M059J (cell line): ENCODE measurements at regions not wholly inside any gene's neighbourhood (a gene's known extent, or its start where the extent isn't known, plus 50 kb on each side); places are given as distances from the start of the nearest gene placed in this dataset.

Experiments used
- DNase-seq: peaks from one replicate; pipeline ENCODE4 v3.0.0-alpha.2; 2012; ENCODE audit warnings: low read depth

DNA sequence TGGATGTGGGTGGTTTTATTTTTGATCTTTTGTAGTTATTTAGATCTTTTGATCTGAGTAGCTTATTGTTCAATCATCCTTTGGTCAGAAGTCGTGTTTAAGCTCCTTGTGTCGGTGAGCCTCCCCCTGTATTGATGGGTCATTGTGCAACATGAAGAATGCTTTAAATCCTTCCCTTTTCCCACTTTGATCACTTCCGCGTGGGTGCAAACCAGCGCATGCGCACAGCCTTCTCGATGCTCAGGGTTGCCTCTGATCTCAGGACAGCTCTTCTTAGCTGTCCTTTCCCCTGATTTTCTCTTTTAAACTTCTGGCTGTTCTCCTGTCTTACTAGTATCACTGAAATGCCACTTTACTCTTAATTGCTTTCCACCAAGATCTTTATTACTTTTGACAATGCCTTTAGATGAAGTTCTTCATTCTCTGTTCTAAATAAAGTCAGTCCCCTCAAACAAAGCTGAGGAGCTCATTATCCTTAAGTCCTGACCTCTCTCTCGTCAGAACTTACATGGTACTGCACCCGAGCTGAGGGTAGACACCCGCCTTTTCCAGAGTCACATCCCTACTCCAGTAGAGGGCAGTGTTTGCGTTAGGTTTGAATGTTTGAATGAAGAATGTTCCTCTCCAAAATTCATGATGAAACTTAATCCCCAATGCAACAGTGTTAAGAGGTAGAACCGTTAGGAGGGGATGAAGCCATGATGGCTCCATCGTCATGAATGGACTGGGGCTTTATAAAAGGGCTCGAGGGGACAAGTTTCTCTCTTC lies 547.9 kb upstream of the TMPRSS15 start:
- DNase-seq, result peak; percentile 3

DNA sequence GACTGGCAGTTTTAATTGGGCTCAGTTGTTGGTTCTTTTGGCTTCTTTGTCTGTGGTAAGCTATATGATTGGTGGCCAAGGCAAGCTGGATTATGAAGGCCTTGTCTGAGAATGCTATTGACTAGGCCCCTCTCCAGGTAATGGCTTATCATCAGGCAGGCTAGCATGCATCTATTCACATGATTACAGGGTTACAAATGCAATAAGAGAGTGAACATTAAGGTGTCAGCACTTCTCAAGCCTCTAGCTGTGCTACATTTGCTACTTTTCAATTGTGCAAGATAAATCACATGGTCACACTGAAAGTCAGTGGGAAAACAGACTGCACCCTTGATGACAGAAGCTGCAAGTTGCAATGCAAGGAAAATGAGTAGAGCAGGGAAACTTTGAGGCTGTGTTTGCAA lies 550.9 kb upstream of the TMPRSS15 start:
- DNase-seq, result no peak

DNA sequence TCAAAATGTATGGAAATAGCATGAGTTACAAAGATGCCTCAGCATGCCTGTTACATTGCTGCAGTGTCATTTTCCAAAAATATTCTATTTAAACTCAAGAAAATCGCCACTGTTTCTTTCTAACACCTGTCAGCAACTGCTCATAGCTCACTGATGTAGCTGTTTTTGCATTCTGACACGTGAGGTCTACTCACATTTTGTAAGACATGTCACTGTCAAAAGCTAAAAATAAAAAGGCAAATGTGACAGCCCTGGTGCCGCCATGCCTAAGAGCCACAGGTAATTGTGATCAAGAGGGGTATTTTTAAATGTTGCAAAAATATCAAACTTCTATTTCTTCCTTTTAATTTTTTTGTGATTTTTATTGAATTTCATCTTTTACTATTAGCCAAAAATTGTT lies 556.2 kb upstream of the TMPRSS15 start:
- no peak for DNase-seq

DNA sequence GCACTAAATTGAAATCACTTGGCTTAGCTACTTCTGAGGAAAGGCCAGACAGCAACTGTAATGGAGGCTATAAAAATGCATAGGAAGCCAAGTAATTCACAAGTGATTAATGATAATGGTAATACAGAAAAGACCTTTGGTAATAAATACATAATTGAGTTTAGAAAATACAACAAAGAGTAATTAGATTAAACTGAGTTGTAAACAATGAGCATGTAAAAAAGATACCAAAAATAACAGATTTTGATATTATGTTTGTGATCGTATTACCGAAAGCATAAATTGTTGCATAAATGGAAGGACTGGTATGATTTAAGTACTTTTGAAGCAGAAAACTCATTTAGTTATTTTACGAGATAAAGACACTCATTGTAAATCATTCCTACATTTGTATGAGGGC lies 556.7 kb upstream of the TMPRSS15 start:
- DNase-seq, result no peak

DNA sequence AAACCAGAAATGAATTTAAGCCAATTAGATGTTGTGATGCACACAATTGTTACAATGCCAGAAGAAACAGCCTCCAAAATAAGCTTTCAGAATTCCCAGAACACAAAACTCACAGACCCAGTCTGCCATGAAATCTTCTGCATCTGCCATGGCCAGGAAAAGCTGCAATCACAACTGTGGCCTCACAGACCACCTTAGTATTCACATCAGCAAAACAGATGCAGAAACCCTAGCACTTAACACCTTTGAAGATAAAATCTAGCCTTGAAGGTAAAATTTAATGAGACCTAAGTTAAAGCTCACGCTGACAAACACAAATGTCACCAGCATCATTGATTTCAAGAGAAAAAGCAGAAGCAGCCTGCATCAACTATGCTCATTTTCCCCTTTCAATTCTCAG lies 566.8 kb upstream of the TMPRSS15 start:
- no peak for DNase-seq

DNA sequence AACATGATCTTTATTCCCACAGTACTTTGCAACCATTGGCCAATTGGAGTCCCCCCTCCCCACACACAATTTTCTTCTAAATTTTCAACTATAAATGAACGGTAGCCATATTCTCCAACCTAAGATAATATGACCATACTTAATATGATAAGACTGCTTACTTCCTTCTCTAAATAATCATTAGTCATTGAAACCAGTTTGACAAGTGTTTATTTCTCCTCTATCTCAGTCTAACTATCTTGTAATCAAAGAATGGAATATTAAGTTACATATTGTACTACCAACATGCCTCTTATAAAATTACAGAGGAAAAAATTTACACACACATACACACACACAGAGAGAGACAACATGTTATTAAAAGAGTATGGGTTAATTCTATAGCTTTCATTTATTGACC lies 567.4 kb upstream of the TMPRSS15 start:
- DNase-seq, result no peak

DNA sequence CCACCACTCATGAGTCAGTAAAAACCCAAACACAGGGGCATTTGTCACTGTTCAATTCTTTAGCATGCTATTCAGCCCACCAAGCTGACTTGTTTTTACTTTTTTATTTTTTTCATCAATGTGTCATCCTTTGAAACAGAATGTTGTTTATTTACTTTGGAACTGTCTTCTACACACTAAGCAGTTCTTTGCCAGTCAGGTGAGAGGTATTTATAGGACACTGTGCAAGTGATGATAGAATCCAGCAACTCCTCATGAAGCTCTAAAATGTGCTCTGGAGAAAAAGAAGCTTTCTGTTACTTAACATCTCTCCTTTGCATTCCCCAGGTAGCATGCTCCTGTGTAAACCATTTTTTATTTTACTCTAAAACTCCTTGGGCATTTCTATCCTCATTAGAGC lies 582.0 kb upstream of the TMPRSS15 start:
- no peak for DNase-seq

DNA sequence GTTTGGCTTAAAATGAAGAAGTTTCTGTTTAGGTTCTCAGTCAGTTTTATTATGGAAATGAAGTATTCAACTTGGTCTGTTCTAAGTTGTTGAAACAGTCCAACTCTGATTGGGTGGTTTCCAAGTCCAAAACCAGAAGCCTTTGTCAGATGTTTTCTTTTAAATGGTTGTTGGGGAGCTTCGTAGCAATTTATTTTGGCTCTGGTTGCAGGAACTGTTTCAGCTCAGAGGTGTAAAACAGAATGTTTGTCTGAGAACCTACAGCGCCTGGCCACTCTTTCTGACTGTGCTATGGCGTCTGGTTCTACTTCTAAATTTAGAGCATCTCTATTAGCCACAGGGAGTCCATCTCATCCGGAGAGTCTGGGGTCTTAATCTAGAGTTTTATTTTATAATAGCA lies 582.6 kb upstream of the TMPRSS15 start:
- no peak for DNase-seq

DNA sequence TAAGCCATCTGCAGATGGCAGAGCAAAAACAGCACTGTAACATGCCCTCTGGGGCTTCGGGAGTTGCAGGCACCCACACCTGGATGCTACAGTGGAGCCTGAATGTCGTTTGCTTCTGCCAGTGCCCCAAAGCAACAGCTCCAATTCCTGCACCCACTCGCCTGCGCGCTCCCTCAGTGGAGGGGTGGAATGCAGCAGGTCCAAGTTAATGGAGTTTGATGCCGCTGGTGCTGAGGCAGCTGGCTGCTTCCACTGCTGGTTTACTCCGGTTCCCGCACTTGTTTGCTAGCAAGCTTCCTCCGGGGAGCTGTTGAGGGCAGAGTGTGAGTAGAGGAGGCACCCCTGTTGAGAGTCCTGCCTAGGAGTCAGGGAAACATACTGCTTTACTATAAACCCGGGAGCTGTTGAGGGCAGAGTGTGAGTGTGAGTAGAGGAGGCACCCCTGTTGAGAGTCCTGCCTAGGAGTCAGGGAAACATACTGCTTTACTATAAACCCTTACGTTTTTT lies 584.0 kb upstream of the TMPRSS15 start:
- no peak for DNase-seq

DNA sequence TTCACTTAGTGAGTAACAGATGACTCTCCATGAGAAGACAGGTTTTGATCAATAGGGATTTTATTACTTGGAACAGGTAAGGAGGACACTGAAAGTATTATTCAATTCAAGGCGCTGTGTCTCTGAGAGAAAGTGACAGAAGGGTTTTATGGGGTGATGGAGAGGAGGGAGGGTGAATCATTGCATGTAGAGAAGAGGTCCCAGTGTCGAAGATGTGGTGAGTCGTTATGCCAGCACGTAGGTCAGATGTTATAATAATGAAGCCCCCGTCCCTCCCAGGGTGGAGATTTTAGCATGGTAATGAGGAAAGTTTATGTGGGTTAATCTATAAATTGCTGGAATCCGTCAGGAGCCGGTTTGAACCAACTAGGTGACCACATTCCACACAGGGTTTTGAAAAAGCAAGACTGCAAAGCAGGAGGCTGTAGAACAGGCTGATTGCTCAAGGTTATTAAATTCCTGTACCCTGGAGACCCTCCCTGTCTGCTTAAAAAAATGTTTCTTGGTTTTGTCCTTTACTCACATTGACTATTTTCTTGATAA lies 586.4 kb upstream of the TMPRSS15 start:
- no peak for DNase-seq

DNA sequence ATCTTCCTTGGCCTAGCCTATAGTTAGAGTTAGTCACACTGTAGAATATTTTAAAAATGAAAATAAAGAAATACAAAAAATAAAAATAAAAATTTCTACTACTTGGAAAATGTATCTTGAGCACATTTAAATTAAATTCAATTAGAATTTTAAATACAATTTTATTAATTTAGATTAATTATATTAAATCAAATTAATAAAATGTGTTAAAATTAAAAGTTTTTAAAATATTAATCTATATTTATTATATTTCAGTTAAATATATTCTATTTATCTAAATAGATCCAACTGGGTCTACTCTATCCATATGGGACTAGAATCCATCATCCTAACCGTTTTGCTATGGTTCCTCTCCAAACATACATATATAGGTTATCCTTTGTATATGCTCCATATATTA lies 588.3 kb upstream of the TMPRSS15 start:
- no peak for DNase-seq

DNA sequence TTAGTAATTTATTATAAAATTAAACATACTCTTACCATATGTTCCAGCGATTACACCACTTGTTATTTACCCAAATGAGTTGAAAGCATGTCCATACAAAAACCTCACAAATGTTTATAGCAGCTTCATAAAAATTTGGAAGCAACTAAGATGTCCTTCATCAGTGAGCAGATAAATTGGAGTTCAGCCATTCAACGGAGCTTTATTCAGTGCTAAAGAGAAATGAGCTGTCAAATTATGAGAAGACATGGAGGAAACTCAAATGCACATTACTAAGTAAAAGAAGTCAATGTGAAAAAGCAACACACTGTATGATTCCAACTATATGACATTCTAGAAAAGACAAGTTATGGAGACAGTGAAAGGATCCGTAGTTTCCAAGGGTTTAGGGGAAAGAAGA lies 606.7 kb upstream of the TMPRSS15 start:
- no peak for DNase-seq

DNA sequence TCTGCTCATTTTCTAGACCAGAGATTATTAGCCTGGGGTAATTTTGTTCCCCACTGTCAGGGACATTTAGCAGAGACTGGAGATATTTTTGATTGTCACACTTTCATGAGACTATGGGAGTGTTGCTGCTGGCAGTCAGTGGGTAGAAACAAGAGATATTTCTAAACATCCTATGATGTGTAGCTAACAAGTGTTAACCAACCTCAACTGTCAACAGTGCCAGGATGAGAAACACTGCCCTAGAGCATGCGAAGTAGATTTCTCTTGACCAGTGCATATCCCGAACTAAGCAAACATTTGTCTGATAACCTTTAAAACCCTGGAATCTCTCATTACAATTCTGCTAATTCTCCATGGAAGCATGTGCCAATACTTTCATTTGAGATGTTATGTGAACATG lies 607.4 kb upstream of the TMPRSS15 start:
- DNase-seq, result no peak

DNA sequence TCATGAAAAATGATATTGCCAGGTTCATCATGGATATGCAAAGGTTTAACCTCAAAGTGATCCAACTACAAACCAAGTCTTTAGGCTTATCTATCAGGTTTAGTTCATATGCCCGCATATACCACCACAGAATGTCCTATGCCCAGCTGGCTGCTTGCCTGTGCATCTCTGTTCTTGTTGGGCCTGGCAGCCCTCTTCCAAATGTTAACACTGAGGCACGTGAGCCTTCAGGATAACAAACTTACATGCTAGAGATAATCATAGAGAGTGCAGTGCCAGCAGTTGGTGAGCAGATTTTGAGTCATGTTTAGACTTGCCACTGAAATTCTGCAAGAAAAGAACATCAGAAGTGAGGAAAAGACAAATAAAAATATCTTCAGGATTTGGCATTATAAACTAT lies 607.9 kb upstream of the TMPRSS15 start:
- no peak for DNase-seq

DNA sequence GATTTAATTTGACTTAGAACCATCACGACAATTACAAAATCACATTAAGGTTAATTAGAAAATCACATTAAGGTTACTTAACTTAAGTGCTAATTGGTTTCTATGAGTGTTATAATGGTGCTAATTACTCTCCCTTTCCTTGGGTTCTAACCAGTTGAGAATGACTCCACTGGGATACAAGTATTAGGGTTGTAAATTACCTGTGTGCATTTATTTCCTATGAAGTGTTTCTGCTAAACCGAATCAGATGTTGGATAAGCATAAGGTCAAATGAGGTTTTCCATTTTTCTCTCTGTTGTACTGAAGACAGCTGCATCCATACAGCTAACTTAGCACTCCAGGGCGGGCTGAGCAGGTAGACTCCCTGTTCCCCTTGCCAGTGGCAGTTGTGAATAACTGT lies 610.3 kb upstream of the TMPRSS15 start:
- DNase-seq, result no peak

DNA sequence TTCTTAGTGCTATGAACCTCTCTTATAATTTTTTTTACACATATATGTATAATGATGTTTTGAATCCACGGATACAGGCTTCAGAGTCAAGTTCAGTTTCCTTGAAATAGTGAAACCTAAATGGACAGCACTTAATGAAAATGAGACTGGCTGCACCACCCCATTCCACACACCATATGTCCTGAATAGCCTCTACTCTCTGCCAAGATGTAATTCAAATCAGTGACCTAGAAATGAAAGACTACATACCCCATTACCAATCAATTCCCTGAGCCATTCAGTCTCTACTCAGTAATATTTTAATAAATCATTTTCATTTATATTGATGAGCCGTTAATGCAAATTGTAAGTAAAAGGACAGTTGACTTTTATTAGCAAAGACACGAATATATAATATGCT lies 614.9 kb upstream of the TMPRSS15 start:
- no peak for DNase-seq

DNA sequence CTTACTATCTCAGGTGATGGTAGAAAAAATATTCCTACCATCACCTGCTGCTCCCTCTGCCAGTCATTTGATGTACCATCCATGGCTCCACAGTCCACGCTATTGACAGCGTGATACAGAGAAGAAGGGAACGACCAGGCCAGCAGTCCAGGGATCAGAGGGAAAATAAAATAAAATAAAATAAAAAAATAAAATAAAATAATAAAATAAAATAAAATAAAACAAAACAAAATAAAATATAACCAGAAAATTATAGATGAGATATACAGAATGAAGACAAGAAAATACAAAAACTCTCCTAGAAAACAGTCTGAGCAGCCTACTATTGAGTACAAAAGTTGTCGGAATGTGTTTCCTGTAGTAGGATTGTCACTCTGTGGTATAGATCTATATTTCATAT lies 619.4 kb upstream of the TMPRSS15 start:
- DNase-seq, result no peak

DNA sequence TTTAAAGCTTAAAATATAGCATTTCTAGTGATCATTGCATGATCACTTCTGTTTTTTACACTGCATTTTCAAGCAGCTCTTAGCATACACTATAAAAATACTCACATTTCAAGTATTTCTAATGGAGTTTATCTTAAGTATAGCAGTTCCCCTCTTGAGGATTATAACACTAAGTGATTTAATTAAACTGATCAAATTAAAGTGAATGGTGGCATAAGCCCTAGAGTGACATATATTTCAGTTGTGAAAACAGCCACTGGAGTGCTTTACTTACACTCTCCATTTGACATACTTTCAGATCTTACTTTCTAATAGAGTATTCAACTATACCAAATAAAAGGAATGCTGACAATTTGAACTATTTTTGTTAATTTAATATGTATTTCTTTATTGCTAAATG lies 623.3 kb upstream of the TMPRSS15 start:
- no peak for DNase-seq

DNA sequence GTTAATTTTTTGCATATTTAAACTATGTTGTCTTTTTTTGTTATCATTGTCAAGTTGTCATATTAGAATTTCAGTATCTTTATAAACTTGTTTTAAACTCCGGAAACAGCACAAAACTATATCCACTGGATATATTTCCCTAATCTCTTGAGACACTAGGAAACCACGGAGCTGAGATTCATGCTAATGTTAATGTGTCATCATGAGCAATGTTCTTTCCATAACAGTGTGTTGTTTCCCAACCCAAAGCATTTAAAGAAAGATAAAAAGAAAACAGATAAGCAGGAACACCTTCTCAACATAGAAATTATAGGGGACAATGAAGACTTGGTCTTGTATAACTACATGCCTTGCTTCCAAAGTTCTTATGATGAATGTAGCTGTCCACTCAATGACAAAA lies 626.2 kb upstream of the TMPRSS15 start:
- no peak for DNase-seq

DNA sequence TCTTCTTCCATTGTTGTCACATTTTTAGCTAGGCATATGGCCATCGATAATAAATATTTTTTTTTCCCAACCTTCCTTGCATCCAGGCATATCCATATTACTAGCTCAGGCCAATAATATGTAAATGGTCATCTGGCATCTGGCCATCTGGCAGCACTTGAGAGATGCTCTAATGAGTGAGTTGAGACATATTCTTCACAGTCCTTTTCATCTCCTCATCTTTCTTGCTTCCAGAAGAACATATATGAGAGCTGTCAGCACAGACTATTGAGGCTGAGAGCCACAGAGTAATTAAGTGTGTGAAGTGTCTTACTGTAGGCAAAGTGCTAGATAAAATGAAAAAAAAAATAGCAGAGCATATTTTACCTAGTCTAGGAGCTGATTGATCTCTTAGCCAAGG lies 628.4 kb upstream of the TMPRSS15 start:
- no peak for DNase-seq

DNA sequence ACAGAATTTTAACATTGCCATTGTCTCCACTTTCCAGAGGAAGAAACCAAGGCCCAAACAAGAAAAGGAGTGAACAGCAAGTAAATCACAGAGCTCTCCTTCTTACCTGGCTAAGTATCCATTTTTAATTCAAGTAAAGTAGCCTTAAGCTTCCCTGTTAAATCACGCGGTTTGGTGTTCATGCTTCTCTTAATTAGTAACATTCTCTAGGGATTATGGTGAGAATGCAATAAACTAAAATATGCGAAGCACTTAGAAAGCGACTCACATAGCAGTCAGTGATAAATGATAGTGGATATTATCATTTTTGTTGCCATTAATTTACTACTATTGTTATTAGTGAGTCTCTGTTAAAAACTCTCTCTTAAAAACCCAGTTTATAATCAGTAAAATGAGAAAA lies 630.5 kb upstream of the TMPRSS15 start:
- DNase-seq, result no peak

DNA sequence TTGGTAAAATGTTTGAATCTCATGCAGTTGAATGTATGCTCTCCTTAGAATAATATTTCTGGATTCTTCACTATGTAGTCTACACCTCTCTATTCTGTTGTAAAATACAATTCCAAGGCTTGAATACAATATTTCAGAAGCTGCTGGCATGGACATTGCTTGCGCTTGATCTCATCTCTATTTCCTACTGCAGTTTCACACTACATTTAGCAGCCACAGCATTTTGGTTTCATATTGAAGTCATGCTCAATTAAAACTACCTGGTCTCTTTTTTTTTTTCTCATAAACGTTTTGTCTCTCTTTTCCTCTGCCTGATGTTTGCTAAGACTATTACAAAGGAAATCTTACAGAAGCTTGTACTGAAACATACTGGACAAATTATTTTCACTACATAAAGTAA lies 631.0 kb upstream of the TMPRSS15 start:
- DNase-seq, result no peak

DNA sequence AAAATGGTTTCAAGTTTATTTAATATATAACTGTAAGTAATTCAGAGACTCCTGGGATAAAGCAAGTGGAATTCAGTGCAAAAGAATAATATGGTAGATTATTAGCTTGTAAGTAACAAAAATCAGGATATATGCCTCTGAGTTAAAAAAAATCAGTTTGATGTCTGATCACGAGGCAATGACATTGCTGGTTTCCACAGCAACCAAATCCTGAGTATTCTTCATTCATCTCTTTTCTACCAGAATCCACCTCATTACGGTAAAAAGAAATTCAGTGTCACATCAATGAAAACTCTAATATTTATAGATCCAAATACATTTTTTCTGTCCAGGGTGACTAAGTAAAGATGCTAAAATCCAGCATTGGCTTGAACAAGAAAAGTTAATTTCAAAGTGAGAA lies 642.3 kb upstream of the TMPRSS15 start:
- DNase-seq, result no peak

DNA sequence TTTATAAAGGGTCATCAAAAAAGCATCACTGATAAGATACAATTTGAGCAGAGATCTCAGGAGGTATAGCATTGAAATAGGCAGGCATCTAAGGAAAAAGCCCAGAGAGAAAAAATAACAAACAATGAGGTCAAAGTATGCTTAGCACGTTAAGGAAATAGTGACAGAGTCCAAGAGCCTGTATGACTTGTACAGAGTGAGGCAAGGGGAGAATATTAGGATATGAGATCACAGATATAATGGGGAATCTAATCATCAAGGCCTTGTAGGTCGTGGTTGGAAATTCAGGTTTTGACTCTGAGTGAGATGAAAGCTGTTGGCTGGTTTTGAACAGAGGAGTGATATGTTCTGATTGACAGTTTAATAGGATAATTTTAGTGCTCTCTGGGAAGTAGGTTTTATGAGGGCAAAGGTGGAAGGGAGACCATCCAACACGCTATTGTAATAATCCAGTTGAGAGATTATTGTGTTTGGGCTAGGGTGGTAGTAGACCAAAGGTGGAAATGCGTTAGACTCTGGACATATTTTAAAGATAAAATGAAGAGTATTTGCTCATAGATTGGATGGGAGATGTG lies 644.6 kb upstream of the TMPRSS15 start:
- DNase-seq, result no peak
